SJSA1 (cell line): ENCODE measurements at regions not wholly inside any gene's neighbourhood (a gene's known extent, or its start where the extent isn't known, plus 50 kb on each side); places are given as distances from the start of the nearest gene placed in this dataset.

Source experiments
- DNase-seq, 2 experiments: peaks; one replicate each; pipeline ENCODE4 v3.0.0-alpha.2; 2015 to 2020; ENCODE audit warnings: low spot score in 2 of 2, low read depth in 1 of 2
- H3K27ac ChIP-seq: fragments of 250-450 bp; sonication (Bioruptor Pico); 2 replicates; pipeline ENCODE4 v1.5.1; 2020; ENCODE audit warnings: mild to moderate bottlenecking, moderate library complexity
- H3K27me3 ChIP-seq: fragments of 250-450 bp; sonication (Bioruptor Pico); replicated peaks from 2 replicates; pipeline ENCODE4 v1.5.1; 2020; ENCODE audit warnings: mild to moderate bottlenecking, moderate library complexity
- H3K36me3 ChIP-seq: fragments of 250-450 bp; sonication (Bioruptor Pico); 2 replicates; pipeline ENCODE4 v1.5.1; 2020; ENCODE audit warnings: mild to moderate bottlenecking
- H3K4me1 ChIP-seq: fragments of 250-450 bp; sonication (Bioruptor Pico); replicated peaks from 2 replicates; pipeline ENCODE4 v1.6.1; 2021; ENCODE audit warnings: mild to moderate bottlenecking
- H3K4me3 ChIP-seq: fragments of 250-450 bp; sonication (Bioruptor Pico); 2 replicates; pipeline ENCODE4 v1.5.1; 2020; ENCODE audit warnings: mild to moderate bottlenecking
- H3K9me3 ChIP-seq: fragments of 250-450 bp; sonication (Bioruptor Pico); replicated peaks from 2 replicates; pipeline ENCODE4 v1.5.1; 2020; ENCODE audit warnings: mild to moderate bottlenecking

- no peaks in the 10 kb centered on the region for H3K36me3 ChIP-seq
- H3K27me3 ChIP-seq, result no peaks in the 10 kb centered on the region
- H3K9me3 ChIP-seq, result peaks cover 5% of the 10 kb centered on the region
- DNase-seq, result no peak
- H3K4me3 ChIP-seq, result no peak overlapping the region
- H3K27ac ChIP-seq, result no peak overlapping the region
- no peaks in the 10 kb centered on the region for H3K4me1 ChIP-seq
Measured at GRCh38 chr4:18397681-18398390, 376.3 kb upstream of the LCORL start.

- Histone ChIP-seq H3K27me3 (no peaks in the 10 kb centered on the region), H3K27ac (no peak overlapping the region), H3K4me1 (peaks cover 7% of the 10 kb centered on the region)
Measured at GRCh38 chr4:18394656-18395055, 373.1 kb upstream of the LCORL start.

DNA sequence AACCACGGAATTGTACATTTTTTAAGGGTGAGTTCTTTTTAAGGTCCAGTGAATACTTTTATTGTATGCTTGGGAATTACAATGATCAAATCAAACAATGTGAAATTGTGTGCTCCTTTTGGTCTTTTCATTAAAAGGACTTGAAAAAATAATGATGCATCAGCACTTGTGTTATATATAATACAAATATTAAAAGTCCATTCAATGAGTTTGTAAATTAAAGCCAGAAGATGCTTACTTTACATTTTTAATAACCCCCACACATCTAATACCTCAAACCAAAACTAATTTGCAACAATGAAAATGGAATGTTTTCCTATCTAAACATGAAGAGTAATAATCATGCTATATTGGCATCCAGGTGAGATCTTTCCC lies 369.8 kb upstream of the LCORL start:
- Histone ChIP-seq H3K4me3 (no peak overlapping the region), H3K36me3 (no peaks in the 10 kb centered on the region), H3K27me3 (no peaks in the 10 kb centered on the region), H3K4me1 (peaks cover 7% of the 10 kb centered on the region), H3K27ac (no peak overlapping the region), H3K9me3 (peaks cover 15% of the 10 kb centered on the region)
- DNase-seq, result no peak

More at GRCh38 chr4:18394656-18395055, 373.1 kb upstream of the LCORL start:
- DNase-seq, result no peak
- Histone ChIP-seq H3K36me3 (no peaks in the 10 kb centered on the region), H3K4me3 (no peak overlapping the region), H3K9me3 (peaks cover 15% of the 10 kb centered on the region)

- Histone ChIP-seq H3K27me3 (no peaks in the 10 kb centered on the region), H3K27ac (no peak overlapping the region), H3K36me3 (no peaks in the 10 kb centered on the region), H3K9me3 (peaks cover 11% of the 10 kb centered on the region), H3K4me1 (peaks cover 7% of the 10 kb centered on the region), H3K4me3 (no peak overlapping the region)
- DNase-seq, result peak in 1 of 2 experiments; percentile 34
Measured at GRCh38 chr4:18390655-18391353, 369.2 kb upstream of the LCORL start.

- no peaks in the 10 kb centered on the region for H3K36me3 ChIP-seq
- no peaks in the 10 kb centered on the region for H3K27me3 ChIP-seq
- H3K27ac ChIP-seq, result no peak overlapping the region
- no peak overlapping the region for H3K4me3 ChIP-seq
- peaks cover 7% of the 10 kb centered on the region for H3K4me1 ChIP-seq
- DNase-seq, result no peak
- H3K9me3 ChIP-seq, result peaks cover 10% of the 10 kb centered on the region; the same call in 1 of the 2 replicates
Measured at GRCh38 chr4:18389115-18389514, 367.6 kb upstream of the LCORL start.

DNA sequence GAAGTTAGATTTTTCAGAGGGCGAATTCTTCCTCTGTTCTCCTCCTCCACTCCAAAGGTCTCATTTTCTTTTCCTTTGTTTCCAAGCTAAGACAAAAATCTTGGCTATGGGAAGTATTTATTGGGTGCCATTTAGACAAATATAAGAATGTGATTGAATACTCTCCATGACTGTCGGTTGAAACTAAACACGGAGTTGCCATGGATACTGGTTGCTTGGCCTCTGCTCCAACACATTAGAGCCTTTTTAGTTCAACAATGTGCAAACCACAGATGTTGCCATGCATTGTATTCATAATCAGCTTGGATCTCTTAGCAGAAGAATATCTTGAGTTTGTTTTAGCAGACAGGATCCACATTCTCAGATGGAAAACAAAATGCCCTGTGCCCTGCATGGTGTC lies 366.5 kb upstream of the LCORL start:
- H3K36me3 ChIP-seq, result no peaks in the 10 kb centered on the region
- no peaks in the 10 kb centered on the region for H3K27me3 ChIP-seq
- H3K27ac ChIP-seq, result no peak overlapping the region
- H3K4me1 ChIP-seq, result peaks cover 7% of the 10 kb centered on the region
- H3K9me3 ChIP-seq, result peaks cover 14% of the 10 kb centered on the region; the same call in 1 of the 2 replicates
- no peak overlapping the region for H3K4me3 ChIP-seq
- DNase-seq, result peak in 1 of 2 experiments; percentile 15

DNA sequence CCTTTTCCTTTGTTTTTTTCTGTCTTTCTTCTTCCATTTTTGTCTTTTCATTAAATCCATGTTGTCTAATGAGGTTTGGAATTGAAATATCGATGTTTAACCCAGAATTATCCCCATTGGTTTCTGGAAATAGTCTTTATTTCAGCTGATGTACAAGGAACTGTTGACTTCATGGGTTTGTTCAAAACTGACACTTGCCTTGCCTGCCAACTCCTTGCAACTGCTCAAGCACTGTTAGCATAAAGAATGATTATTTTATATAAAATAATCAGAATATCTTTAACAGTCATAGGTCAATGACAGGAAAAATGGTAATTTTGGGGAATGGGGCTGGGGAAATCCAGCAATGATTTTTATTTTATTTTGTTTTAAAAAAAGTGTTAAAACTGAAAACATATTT lies 359.6 kb upstream of the LCORL start:
- no peaks in the 10 kb centered on the region; the same call in 1 of the 2 replicates for H3K27me3 ChIP-seq
- H3K4me1 ChIP-seq, result no peaks in the 10 kb centered on the region
- no peak overlapping the region for H3K4me3 ChIP-seq
- peaks cover 6% of the 10 kb centered on the region; the same call in 1 of the 2 replicates for H3K9me3 ChIP-seq
- no peak for DNase-seq
- H3K36me3 ChIP-seq, result no peaks in the 10 kb centered on the region
- H3K27ac ChIP-seq, result no peak overlapping the region

- Histone ChIP-seq H3K27me3 (no peaks in the 10 kb centered on the region), H3K27ac (no peak overlapping the region), H3K4me3 (no peak overlapping the region), H3K4me1 (no peaks in the 10 kb centered on the region), H3K36me3 (no peaks in the 10 kb centered on the region), H3K9me3 (no peaks in the 10 kb centered on the region)
- DNase-seq, result no peak
Measured at GRCh38 chr4:18369561-18369960, 348.0 kb upstream of the LCORL start.

DNA sequence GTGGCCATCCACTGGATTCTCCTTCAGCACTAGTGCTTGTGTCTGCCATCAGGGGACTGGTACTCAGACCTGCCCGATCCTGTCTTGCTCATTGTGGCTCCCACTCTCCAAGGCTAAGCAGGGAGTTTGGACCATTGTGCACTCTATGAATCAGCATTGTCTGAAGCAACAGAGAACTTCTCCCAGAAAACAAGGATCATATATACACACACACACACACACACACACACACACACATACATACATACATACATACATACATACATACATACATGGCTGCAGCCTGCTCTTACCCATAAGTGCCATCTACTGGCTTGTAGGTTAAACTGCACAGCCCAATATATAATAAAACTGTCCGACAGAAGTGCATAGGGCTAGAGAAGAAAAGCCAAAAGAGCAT lies 345.3 kb upstream of the LCORL start:
- Histone ChIP-seq H3K9me3 (no peaks in the 10 kb centered on the region), H3K36me3 (no peaks in the 10 kb centered on the region), H3K27me3 (no peaks in the 10 kb centered on the region), H3K4me3 (no peak overlapping the region), H3K4me1 (no peaks in the 10 kb centered on the region), H3K27ac (no peak overlapping the region)
- no peak for DNase-seq

- H3K27me3 ChIP-seq, result no peaks in the 10 kb centered on the region
- H3K4me3 ChIP-seq, result no peak overlapping the region
- H3K9me3 ChIP-seq, result no peaks in the 10 kb centered on the region
- H3K36me3 ChIP-seq, result no peaks in the 10 kb centered on the region
- H3K4me1 ChIP-seq, result no peaks in the 10 kb centered on the region
- H3K27ac ChIP-seq, result no peak overlapping the region
- DNase-seq, result no peak
Measured at GRCh38 chr4:18366136-18366535, 344.6 kb upstream of the LCORL start.

DNA sequence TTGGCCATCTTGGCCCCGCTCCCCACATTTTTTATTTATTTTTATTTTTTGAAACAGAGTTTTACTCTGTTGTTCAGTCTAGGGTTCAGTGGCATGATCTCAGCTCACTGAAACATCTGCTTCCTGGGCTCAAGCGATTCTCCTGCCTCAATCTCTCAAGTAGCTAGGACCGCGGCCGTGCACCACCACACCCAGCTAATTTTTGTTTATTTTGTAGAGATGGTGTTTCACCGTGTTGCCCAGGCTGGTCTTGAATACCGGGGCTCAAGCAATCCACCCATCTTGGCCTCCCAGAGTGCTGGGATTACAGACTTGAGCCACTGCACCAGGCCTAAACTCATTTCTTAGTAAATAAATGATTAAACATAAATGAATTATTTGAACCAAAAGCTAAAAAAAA lies 322.0 kb upstream of the LCORL start:
- no peak for DNase-seq
- Histone ChIP-seq H3K9me3 (peaks cover 11% of the 10 kb centered on the region), H3K27me3 (no peaks in the 10 kb centered on the region), H3K27ac (no peak overlapping the region), H3K4me3 (no peak overlapping the region), H3K4me1 (no peaks in the 10 kb centered on the region), H3K36me3 (no peaks in the 10 kb centered on the region)

GRCh38 chr4:18342847-18343246 lies 321.3 kb upstream of the LCORL start:
- DNase-seq, result no peak
- Histone ChIP-seq H3K27me3 (no peaks in the 10 kb centered on the region), H3K9me3 (peaks cover 11% of the 10 kb centered on the region), H3K27ac (no peak overlapping the region), H3K36me3 (no peaks in the 10 kb centered on the region), H3K4me3 (no peak overlapping the region), H3K4me1 (no peaks in the 10 kb centered on the region)

GRCh38 chr4:18321956-18322530 lies 300.5 kb upstream of the LCORL start:
- H3K4me1 ChIP-seq, result no peaks in the 10 kb centered on the region
- H3K27ac ChIP-seq, result no peak overlapping the region
- no peaks in the 10 kb centered on the region; the same call in 1 of the 2 replicates for H3K27me3 ChIP-seq
- DNase-seq, result no peak
- no peak overlapping the region for H3K4me3 ChIP-seq
- peaks cover 6% of the 10 kb centered on the region for H3K9me3 ChIP-seq
- H3K36me3 ChIP-seq, result no peaks in the 10 kb centered on the region

DNA sequence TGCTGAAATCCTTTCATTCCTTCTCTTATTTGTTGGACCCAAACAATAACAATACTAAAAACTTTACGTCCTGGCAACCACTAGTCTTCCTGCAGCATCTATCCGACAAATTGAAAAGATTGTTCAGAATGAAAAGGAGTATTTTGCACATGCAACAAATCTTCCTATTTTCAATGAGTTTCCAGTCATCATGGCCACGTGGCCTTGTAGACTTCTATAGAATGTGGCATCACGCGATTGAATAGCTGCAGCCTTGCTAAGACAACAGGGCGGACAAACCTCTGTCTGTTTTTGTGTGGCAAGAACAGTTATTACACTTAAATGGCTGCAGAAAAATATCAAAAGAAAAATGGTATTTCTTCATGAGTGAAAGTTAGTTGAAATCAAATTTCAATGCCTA lies 297.9 kb upstream of the LCORL start:
- no peaks in the 10 kb centered on the region for H3K4me1 ChIP-seq
- no peak overlapping the region for H3K27ac ChIP-seq
- no peaks in the 10 kb centered on the region; the same call in 1 of the 2 replicates for H3K27me3 ChIP-seq
- DNase-seq, result no peak
- H3K9me3 ChIP-seq, result peaks cover 8% of the 10 kb centered on the region
- no peak overlapping the region for H3K4me3 ChIP-seq
- H3K36me3 ChIP-seq, result no peaks in the 10 kb centered on the region
